H9 (cell line): ENCODE measurements at regions not wholly inside any gene's neighbourhood (a gene's known extent, or its start where the extent isn't known, plus 50 kb on each side); places are given as distances from the start of the nearest gene placed in this dataset.

Source experiments
- DNase-seq: peaks from one replicate; pipeline ENCODE4 v3.0.0-alpha.2; 2017
- H2AFZ ChIP-seq: one replicate; pipeline ENCODE4 v1.6.1; 2013; ENCODE audit warnings: mild to moderate bottlenecking, low read length, control low read depth, moderate library complexity
- H2AK5ac ChIP-seq: 2 replicates; pipeline ENCODE4 v1.6.1; 2013; ENCODE audit warnings: low read length, control low read depth, mixed read lengths; ENCODE audit not compliant: insufficient read length
- H2BK120ac ChIP-seq: one replicate; pipeline ENCODE4 v1.6.1; 2013; ENCODE audit warnings: low read depth, mild to moderate bottlenecking, low read length, control low read depth, inconsistent platforms; ENCODE audit not compliant: poor library complexity, severe bottlenecking
- H2BK12ac ChIP-seq: 2 replicates; pipeline ENCODE4 v1.6.1; 2013; ENCODE audit warnings: low read length, control low read depth, mixed read lengths, low read depth; ENCODE audit not compliant: insufficient read length
- H2BK15ac ChIP-seq: 2 replicates; pipeline ENCODE4 v1.6.1; 2013; ENCODE audit warnings: low read depth, low read length, control low read depth
- H2BK20ac ChIP-seq: one replicate; pipeline ENCODE4 v1.6.1; 2013; ENCODE audit warnings: low read depth, mild to moderate bottlenecking, low read length, control low read depth, inconsistent platforms; ENCODE audit not compliant: poor library complexity, severe bottlenecking
- H2BK5ac ChIP-seq: 2 replicates; pipeline ENCODE4 v1.6.1; 2013; ENCODE audit warnings: low read length, control low read depth, mixed read lengths; ENCODE audit not compliant: insufficient read length
- H3K14ac ChIP-seq: 2 replicates; pipeline ENCODE4 v1.6.1; 2013; ENCODE audit warnings: low read length, control low read depth; ENCODE audit not compliant: insufficient read depth
- H3K18ac ChIP-seq: 2 replicates; pipeline ENCODE4 v1.6.1; 2013; ENCODE audit warnings: low read depth, mild to moderate bottlenecking, mixed read lengths, low read length, control low read depth; ENCODE audit not compliant: insufficient read length
- H3K23ac ChIP-seq: 2 replicates; pipeline ENCODE4 v1.6.1; 2013; ENCODE audit warnings: low read length, control low read depth, mixed read lengths, low read depth; ENCODE audit not compliant: insufficient read length
- H3K23me2 ChIP-seq: 2 replicates; pipeline ENCODE4 v1.6.1; 2013; ENCODE audit warnings: low read depth, mild to moderate bottlenecking, mixed read lengths, low read length, control low read depth; ENCODE audit not compliant: insufficient read length, poor library complexity, severe bottlenecking
- H3K27ac ChIP-seq: 2 replicates; pipeline ENCODE4 v1.5.1; 2013; ENCODE audit warnings: low read length, control low read depth, mixed read lengths, low read depth; ENCODE audit not compliant: insufficient read length
- H3K27me3 ChIP-seq: 2 replicates; pipeline ENCODE4 v1.6.1; 2013; ENCODE audit warnings: low read length, control low read depth, inconsistent platforms; ENCODE audit not compliant: insufficient read depth
- H3K4ac ChIP-seq: 2 replicates; pipeline ENCODE4 v1.6.1; 2013; ENCODE audit warnings: low read depth, mild to moderate bottlenecking, control low read depth, inconsistent platforms, low read length, moderate library complexity
- H3K4me1 ChIP-seq: 2 replicates; pipeline ENCODE4 v1.6.1; 2013; ENCODE audit warnings: low read length, control low read depth, inconsistent platforms; ENCODE audit not compliant: insufficient read depth
- H3K4me2 ChIP-seq: 2 replicates; pipeline ENCODE4 v1.6.1; 2013; ENCODE audit warnings: low read length, control low read depth, mixed read lengths; ENCODE audit not compliant: insufficient read length, insufficient read depth
- H3K56ac ChIP-seq: 2 replicates; pipeline ENCODE4 v1.6.1; 2013; ENCODE audit warnings: low read depth, mild to moderate bottlenecking, mixed read lengths, low read length, control low read depth; ENCODE audit not compliant: insufficient read length
- H3K79me1 ChIP-seq: 2 replicates; pipeline ENCODE4 v1.6.1; 2013; ENCODE audit warnings: low read depth, mild to moderate bottlenecking, moderate library complexity, low read length, control low read depth, inconsistent platforms; ENCODE audit not compliant: insufficient read depth, poor library complexity, severe bottlenecking
- H3K79me2 ChIP-seq: 2 replicates; pipeline ENCODE4 v1.6.1; 2013; ENCODE audit warnings: low read length, control low read depth, inconsistent platforms; ENCODE audit not compliant: insufficient read depth
- H3K9ac ChIP-seq: 2 replicates; pipeline ENCODE4 v1.6.1; 2013; ENCODE audit warnings: low read length, control low read depth, mixed read lengths; ENCODE audit not compliant: insufficient read length; ENCODE audit errors: extremely low read depth
- H3K9me3 ChIP-seq: one replicate; pipeline ENCODE4 v1.6.1; 2013; ENCODE audit warnings: low read depth, low read length, inconsistent platforms; ENCODE audit not compliant: control insufficient read depth
- H3T11ph ChIP-seq: one replicate; pipeline ENCODE4 v1.6.1; 2013; ENCODE audit warnings: mild to moderate bottlenecking, low read length, control low read depth, inconsistent platforms
- H4K20me1 ChIP-seq: one replicate; pipeline ENCODE4 v1.6.1; 2013; ENCODE audit not compliant: control insufficient read depth, insufficient read length, insufficient read depth
- H4K5ac ChIP-seq: 2 replicates; pipeline ENCODE4 v1.6.1; 2013; ENCODE audit warnings: low read depth, mild to moderate bottlenecking, mixed read lengths, low read length, control low read depth; ENCODE audit not compliant: insufficient read length
- H4K8ac ChIP-seq: replicated peaks from 2 replicates; pipeline ENCODE4 v1.6.1; 2013; ENCODE audit warnings: low read length, control low read depth, mixed read lengths, low read depth; ENCODE audit not compliant: insufficient read length
- H4K91ac ChIP-seq: 2 replicates; pipeline ENCODE4 v1.6.1; 2013; ENCODE audit warnings: low read depth, mild to moderate bottlenecking, moderate library complexity, mixed read lengths, low read length, control low read depth; ENCODE audit not compliant: insufficient read length
- H3K27ac Mint-ChIP-seq, 3 experiments: 2 replicates in 2 of 3; 3 replicates in 1 of 3; pipeline ENCODE4 v1.8.0; 2020 to 2021; ENCODE audit warnings: mixed read lengths in 3 of 3, mild to moderate bottlenecking in 1 of 3, moderate library complexity in 1 of 3
- H3K27me3 Mint-ChIP-seq: 2 replicates; pipeline ENCODE4 v1.8.0; 2021; ENCODE audit warnings: low read depth, mild to moderate bottlenecking, moderate library complexity, mixed read lengths
- H3K36me3 Mint-ChIP-seq, 3 experiments: 2 replicates in 2 of 3; 3 replicates in 1 of 3; pipeline ENCODE4 v1.8.0; 2020 to 2021; ENCODE audit warnings: low read depth in 3 of 3, mixed read lengths in 3 of 3; ENCODE audit not compliant: insufficient read depth in 1 of 3
- H3K4me1 Mint-ChIP-seq, 2 experiments: 2 replicates each; pipeline ENCODE4 v1.8.0; 2020; ENCODE audit warnings: mixed read lengths in 2 of 2
- H3K4me3 Mint-ChIP-seq, 2 experiments: 2 replicates in 1 of 2; 3 replicates in 1 of 2; pipeline ENCODE4 v1.8.0; 2020 to 2021; ENCODE audit warnings: mild to moderate bottlenecking in 2 of 2, mixed read lengths in 2 of 2, moderate library complexity in 1 of 2
- H3K9me3 Mint-ChIP-seq, 2 experiments: 2 replicates in 1 of 2; 3 replicates in 1 of 2; pipeline ENCODE4 v1.8.0; 2020; ENCODE audit warnings: mild to moderate bottlenecking in 2 of 2, mixed read lengths in 2 of 2, moderate library complexity in 1 of 2
- WGBS: extraction: QIAGEN DNeasy Blood & Tissue Kit; methylation state at CpG from one replicate; pipeline ENCODE4 v1.1.7; 2013; ENCODE audit warnings: missing lambda C conversion rate, low lambda C conversion rate, mixed read lengths; ENCODE audit not compliant: insufficient read length; ENCODE audit errors: extremely low coverage; 5-methylcytosine and 5-hydroxymethylcytosine counted together
- TF ChIP-seq, protein P1 (sequence below): fragments of 200-600 bp; sonication (generic); conservative IDR thresholded peaks from 3 replicates; pipeline ENCODE4 v1.8.0; 2021; ENCODE audit warnings: antibody characterized with exemption, mild to moderate bottlenecking

DNA sequence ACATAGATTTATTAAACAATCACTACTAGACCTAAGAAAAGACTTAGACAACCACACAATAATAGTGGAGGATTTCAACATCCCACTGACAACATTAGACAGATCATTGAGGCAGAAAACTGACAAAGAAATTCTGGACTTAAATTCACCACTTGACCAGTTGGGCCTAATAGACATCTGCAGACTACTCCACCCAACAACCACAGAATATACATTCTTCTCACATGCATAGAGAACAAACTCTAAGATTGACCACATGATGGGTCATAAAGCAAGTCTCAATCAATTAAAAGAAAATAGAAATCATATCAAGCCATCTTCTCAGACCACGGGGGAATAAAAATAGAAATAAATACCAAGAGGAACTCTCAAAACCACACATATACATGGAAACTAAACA lies 136.7 kb upstream of the ARG1 start:
- Histone ChIP-seq H4K5ac (no peak overlapping the region), H2BK12ac (no peak overlapping the region), H3T11ph (no peak overlapping the region), H2AFZ (no peak overlapping the region), H3K79me1 (no peaks in the 10 kb centered on the region), H4K8ac (no peak overlapping the region), H3K4ac (no peak overlapping the region), H2BK20ac (no peak overlapping the region), H3K23me2 (no peaks in the 10 kb centered on the region), H3K9me3 (no peaks in the 10 kb centered on the region), H3K79me2 (no peaks in the 10 kb centered on the region), H3K9ac (no peak overlapping the region), H3K14ac (no peak overlapping the region), H2AK5ac (no peak overlapping the region), H3K56ac (no peak overlapping the region), H3K4me2 (no peak overlapping the region), H2BK120ac (no peak overlapping the region), H2BK5ac (no peak overlapping the region), H3K27ac (no peak overlapping the region), H3K18ac (no peak overlapping the region), H4K20me1 (no peaks in the 10 kb centered on the region), H2BK15ac (no peak overlapping the region), H3K4me1 (peaks cover 2% of the 10 kb centered on the region; the same call in 1 of the 2 replicates), H4K91ac (no peak overlapping the region), H3K23ac (no peak overlapping the region), H3K27me3 (no peaks in the 10 kb centered on the region)
- Mint-ChIP-seq H3K4me3 (no peak overlapping the region), H3K36me3 (peaks cover 0 to 10% (median 2%) of the 10 kb centered on the region in 3 experiments; a peak in 5 of 7 replicates), H3K27me3 (peaks cover 3% of the 10 kb centered on the region), H3K27ac (no peak overlapping the region), H3K9me3 (peaks cover 9 to 19% of the 10 kb centered on the region in 2 experiments; a peak in 3 of 5 replicates), H3K4me1 (peaks cover 0 to 3% of the 10 kb centered on the region in 2 experiments; a peak in 2 of 4 replicates)
- WGBS, result no CpG with 5 or more reads among the region's 1 CpG
- TF ChIP-seq, protein P1, sequence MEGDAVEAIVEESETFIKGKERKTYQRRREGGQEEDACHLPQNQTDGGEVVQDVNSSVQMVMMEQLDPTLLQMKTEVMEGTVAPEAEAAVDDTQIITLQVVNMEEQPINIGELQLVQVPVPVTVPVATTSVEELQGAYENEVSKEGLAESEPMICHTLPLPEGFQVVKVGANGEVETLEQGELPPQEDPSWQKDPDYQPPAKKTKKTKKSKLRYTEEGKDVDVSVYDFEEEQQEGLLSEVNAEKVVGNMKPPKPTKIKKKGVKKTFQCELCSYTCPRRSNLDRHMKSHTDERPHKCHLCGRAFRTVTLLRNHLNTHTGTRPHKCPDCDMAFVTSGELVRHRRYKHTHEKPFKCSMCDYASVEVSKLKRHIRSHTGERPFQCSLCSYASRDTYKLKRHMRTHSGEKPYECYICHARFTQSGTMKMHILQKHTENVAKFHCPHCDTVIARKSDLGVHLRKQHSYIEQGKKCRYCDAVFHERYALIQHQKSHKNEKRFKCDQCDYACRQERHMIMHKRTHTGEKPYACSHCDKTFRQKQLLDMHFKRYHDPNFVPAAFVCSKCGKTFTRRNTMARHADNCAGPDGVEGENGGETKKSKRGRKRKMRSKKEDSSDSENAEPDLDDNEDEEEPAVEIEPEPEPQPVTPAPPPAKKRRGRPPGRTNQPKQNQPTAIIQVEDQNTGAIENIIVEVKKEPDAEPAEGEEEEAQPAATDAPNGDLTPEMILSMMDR, result no peak
- no peak for DNase-seq
